Activated CD4-positive, alpha-beta T cell treated with anti-CD3 and anti-CD28 coated beads, Interleukin-2, amount 10 ng/mL, durations not matched to agents 24 days and 14 days (primary cell): ENCODE measurements at regions not wholly inside any gene's neighbourhood (a gene's known extent, or its start where the extent isn't known, plus 50 kb on each side); places are given as distances from the start of the nearest gene placed in this dataset.
"Not testable (repeated sequence)": the region's sequence is repeated elsewhere in the genome, so short reads cannot be mapped to it uniquely, and the experiment has no call there.

Experiments
- DNase-seq: peaks from one replicate; pipeline ENCODE4 v3.0.0; 2022
- H3K27ac Mint-ChIP-seq: one replicate; pipeline ENCODE4 v1.8.0; 2022; ENCODE audit warnings: mild to moderate bottlenecking, mixed read lengths
- H3K27me3 Mint-ChIP-seq: one replicate; pipeline ENCODE4 v1.8.0; 2022; ENCODE audit warnings: mixed read lengths
- H3K36me3 Mint-ChIP-seq: one replicate; pipeline ENCODE4 v1.8.0; 2022; ENCODE audit warnings: low read depth, mild to moderate bottlenecking, mixed read lengths
- H3K4me1 Mint-ChIP-seq: one replicate; pipeline ENCODE4 v1.8.0; 2021; ENCODE audit warnings: mixed read lengths
- H3K4me3 Mint-ChIP-seq: one replicate; pipeline ENCODE4 v1.8.0; 2022; ENCODE audit warnings: mild to moderate bottlenecking, moderate library complexity, mixed read lengths
- H3K9me3 Mint-ChIP-seq: one replicate; pipeline ENCODE4 v1.8.0; 2021; ENCODE audit warnings: mixed read lengths
- intact Hi-C: fragments of 100-400 bp; cut with micrococcal nuclease; formaldehyde crosslinking; loops from one replicate; pipeline ENCODE4 v1.15.1; 2023

DNA sequence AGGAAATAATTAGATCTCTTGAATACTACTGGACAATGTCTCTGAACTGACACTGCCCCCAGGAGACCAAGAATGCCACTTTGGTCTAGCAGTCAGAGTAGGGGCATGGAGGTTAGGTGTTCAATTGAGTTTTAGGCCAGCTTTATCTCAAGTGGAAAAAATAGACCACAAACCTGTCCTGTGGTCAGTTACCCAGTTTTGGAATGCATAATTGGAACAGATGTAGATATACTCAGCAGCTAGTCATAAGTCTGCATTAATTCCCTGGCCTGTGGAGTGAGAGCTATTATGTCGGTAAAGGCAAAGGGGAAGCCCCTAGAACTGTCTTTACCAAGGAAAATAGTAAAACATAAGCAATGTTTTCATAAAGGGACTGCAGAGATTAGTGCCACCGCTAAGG lies 587.7 kb downstream of the GLUD2 start:
- H3K4me3 Mint-ChIP-seq, result no peak overlapping the region
- H3K27ac Mint-ChIP-seq, result no peak overlapping the region
- intact Hi-C loops, result no loop called here
- no peak for DNase-seq
- no peaks in the 10 kb centered on the region for H3K4me1 Mint-ChIP-seq
- H3K36me3 Mint-ChIP-seq, result no peaks in the 10 kb centered on the region
- H3K9me3 Mint-ChIP-seq, result no peaks in the 10 kb centered on the region
- H3K27me3 Mint-ChIP-seq, result no peaks in the 10 kb centered on the region

DNA sequence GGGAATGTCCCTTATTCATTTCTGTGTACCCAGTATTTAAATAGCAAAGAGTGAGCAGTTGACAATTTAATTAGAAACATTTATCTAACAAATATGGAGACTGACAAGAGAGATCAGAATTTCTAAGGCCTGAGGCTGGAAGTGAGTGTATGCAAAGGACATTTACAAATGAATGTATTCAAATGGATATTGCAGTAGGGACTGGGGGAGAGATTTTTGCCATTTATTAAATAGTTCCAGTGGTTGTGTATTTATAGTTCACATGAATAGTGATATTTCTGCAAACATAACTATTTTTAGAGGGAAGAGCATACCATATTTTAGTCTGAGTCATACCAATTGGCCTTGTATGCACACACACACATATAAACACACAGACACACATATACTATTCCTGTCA lies 592.4 kb downstream of the GLUD2 start:
- no peaks in the 10 kb centered on the region for H3K36me3 Mint-ChIP-seq
- H3K4me3 Mint-ChIP-seq, result no peak overlapping the region
- no peaks in the 10 kb centered on the region for H3K9me3 Mint-ChIP-seq
- intact Hi-C loops, result no loop called here
- no peaks in the 10 kb centered on the region for H3K4me1 Mint-ChIP-seq
- no peaks in the 10 kb centered on the region for H3K27me3 Mint-ChIP-seq
- DNase-seq, result no peak
- H3K27ac Mint-ChIP-seq, result no peak overlapping the region

DNA sequence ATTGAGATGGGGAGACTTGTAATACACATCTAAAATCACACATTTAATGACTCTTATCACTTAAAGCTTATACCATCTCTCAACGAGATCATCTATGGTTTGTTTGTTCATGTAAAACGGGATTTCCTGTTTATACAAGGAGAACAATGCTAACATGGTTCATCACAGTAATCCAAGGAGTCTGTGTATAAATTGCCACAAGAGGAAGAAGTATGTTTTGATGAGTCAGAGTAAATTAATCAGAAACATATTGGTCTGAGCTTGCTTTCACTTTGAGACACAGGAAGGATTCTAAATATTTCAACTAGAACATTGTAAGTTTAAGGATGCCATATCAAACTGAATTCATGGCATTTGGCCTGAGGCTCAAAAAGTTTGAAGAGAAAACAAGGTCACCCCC lies 594.1 kb downstream of the GLUD2 start:
- intact Hi-C loops, result no loop called here

DNA sequence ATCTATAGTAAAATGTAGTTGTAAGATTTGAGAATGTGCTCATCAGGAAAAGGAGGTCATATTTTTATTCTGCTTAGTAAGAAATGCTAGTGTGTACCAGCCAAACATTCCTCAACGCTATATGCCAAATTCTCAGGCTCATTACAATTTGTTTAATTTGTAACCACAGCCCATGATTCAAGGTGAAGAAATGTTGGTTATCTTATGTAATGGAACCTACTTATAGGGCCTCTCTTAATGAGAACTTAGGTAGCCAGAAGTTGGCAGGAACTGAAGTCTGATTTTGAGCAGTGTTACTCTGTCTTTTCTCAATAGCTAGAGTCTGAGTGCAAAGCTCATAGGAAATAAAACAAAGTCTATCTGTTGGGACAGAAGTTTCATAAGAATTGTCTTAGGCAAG lies 595.0 kb downstream of the GLUD2 start:
- no peaks in the 10 kb centered on the region for H3K27me3 Mint-ChIP-seq
- no peaks in the 10 kb centered on the region for H3K9me3 Mint-ChIP-seq
- DNase-seq, result no peak
- H3K4me3 Mint-ChIP-seq, result no peak overlapping the region
- intact Hi-C loops, result no loop called here
- no peaks in the 10 kb centered on the region for H3K36me3 Mint-ChIP-seq
- H3K27ac Mint-ChIP-seq, result no peak overlapping the region
- no peaks in the 10 kb centered on the region for H3K4me1 Mint-ChIP-seq

More for the DNA sequence above, 594.1 kb downstream of the GLUD2 start:
- no peaks in the 10 kb centered on the region for H3K27me3 Mint-ChIP-seq
- no peaks in the 10 kb centered on the region for H3K4me1 Mint-ChIP-seq
- H3K4me3 Mint-ChIP-seq, result no peak overlapping the region
- no peaks in the 10 kb centered on the region for H3K36me3 Mint-ChIP-seq
- no peaks in the 10 kb centered on the region for H3K9me3 Mint-ChIP-seq
- H3K27ac Mint-ChIP-seq, result no peak overlapping the region
- no peak for DNase-seq

DNA sequence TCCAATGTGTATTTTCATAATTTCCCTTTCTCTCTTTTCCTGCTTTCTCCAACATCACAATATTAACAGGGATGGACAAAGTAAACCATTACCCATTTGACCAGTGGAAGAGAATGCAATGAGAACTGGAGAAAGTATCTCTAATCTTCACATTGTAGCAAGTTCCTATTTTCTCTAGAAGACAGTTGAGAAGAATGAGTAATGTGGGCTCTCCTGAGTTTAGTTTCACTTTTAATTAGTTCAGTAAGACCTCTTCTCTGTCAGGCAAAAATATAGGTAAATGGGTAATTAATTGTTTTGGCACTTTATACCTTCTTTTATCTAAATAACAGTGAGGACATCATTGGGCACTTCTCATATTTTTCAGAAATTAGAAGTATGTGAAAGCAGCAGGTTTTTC lies 602.0 kb downstream of the GLUD2 start:
- no peak overlapping the region for H3K4me3 Mint-ChIP-seq
- no peak for DNase-seq
- no peak overlapping the region for H3K27ac Mint-ChIP-seq
- H3K27me3 Mint-ChIP-seq, result no peaks in the 10 kb centered on the region
- intact Hi-C loops, result no loop called here
- H3K4me1 Mint-ChIP-seq, result no peaks in the 10 kb centered on the region
- no peaks in the 10 kb centered on the region for H3K9me3 Mint-ChIP-seq
- H3K36me3 Mint-ChIP-seq, result no peaks in the 10 kb centered on the region

DNA sequence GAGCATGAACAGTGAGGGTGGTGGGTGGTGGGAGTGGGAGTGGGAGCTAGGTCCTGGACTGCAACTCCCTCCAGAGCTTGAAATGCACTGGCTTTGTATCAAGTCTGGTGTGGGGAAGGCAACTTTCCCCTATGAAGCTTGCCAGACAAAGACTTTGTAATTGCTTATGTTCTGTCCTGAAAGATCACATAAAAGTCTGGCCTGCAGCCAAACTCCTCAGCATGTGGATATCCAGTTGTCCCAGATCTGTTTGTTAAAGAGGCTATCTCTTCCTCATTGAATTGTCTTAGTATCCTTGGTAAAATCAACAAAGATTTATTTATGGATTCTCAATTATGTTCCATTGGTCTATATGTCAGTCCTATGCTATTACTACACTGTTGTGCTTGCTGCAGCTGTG lies 607.9 kb downstream of the GLUD2 start:
- no peaks in the 10 kb centered on the region for H3K27me3 Mint-ChIP-seq
- intact Hi-C loops, result no loop called here
- H3K27ac Mint-ChIP-seq, result no peak overlapping the region
- no peaks in the 10 kb centered on the region for H3K9me3 Mint-ChIP-seq
- H3K36me3 Mint-ChIP-seq, result no peaks in the 10 kb centered on the region
- no peaks in the 10 kb centered on the region for H3K4me1 Mint-ChIP-seq
- DNase-seq, result no peak
- H3K4me3 Mint-ChIP-seq, result no peak overlapping the region

DNA sequence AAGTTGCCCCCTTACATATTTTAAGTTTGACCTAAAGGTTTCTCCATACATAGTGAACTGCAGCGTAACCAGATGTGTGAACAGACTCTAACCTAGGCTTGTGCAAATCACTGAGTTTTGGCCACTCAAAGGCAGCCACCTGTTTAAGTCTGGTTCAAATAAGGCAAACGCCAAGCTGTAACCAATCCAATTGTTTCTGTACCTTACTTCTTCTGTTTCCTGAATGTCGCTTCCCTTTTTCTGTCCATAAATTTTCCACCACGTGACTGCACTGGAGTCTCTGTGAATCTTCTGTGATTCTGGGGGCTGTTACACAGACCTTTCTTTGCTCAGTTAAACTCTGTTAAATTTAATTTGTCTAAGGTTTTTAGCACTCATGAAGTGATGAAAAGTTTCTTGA lies 618.8 kb downstream of the GLUD2 start:
- no peak for DNase-seq
- Mint-ChIP-seq H3K9me3 (no peaks in the 10 kb centered on the region), H3K27ac (no peak overlapping the region), H3K4me1 (no peaks in the 10 kb centered on the region), H3K27me3 (no peaks in the 10 kb centered on the region), H3K4me3 (no peak overlapping the region), H3K36me3 (no peaks in the 10 kb centered on the region)
- intact Hi-C loops, result no loop called here

DNA sequence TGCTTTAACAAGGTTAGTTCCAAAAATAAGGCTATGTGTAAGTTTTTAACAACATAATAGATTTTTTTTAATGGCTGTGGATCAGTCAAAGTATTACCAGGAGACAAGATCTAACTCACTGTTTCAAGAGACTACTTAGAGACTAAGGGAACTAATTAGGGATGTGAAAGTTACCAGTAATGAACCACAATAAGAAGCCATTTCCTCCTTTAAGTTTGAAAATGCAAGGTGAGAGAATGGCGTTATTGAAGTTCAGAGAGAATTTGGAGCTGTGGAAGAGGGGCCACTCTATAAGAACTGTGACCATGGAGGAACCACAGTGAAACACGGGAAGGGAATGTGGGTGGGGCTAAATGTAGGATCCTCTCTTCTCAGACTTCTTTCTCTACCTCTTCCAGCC lies 624.2 kb downstream of the GLUD2 start:
- H3K27ac Mint-ChIP-seq, result no peak overlapping the region
- no peak for DNase-seq
- no peaks in the 10 kb centered on the region for H3K4me1 Mint-ChIP-seq
- no peaks in the 10 kb centered on the region for H3K27me3 Mint-ChIP-seq
- intact Hi-C loops, result no loop called here
- no peaks in the 10 kb centered on the region for H3K9me3 Mint-ChIP-seq
- H3K36me3 Mint-ChIP-seq, result no peaks in the 10 kb centered on the region
- H3K4me3 Mint-ChIP-seq, result no peak overlapping the region

DNA sequence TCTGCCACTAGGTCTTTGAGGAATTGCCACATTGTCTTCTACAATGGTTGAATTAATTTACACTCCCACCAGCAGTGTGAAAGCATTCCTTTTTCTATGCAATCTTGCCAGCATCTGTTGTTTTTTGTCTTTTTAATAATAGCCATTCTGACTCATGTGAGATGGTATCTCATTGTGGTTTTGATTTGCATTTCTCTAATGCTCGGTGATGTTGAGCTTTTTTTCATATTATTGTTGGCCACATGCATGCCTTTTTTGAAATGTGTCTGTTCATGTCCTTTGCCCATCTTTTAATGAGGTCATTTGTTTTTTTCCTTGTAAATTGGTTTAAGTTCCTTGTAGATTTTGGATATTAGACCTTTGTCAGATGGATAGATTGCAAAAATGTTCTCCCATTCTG lies 661.8 kb downstream of the GLUD2 start:
- intact Hi-C loops, result not testable (repeated sequence)

DNA sequence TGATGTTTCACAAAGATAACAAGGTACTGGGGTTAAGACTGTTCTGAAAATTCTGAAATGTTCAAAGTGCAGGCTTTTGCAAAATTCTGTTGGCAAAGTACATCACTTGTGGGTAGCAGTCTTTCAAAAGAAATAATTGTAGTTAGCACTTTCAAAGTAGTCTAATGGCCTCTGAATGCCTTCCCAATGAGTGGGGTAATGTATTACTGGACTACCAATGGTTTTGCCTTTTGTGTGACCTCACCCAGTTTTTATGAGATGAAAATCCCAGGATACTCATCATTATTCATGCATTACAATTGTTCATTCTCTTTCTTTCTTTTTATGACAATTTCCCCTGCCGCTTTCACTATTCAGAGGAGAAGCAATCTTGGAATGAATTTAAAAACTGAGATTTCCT lies 686.1 kb downstream of the GLUD2 start:
- no peaks in the 10 kb centered on the region for H3K4me1 Mint-ChIP-seq
- no peaks in the 10 kb centered on the region for H3K27me3 Mint-ChIP-seq
- no peaks in the 10 kb centered on the region for H3K36me3 Mint-ChIP-seq
- intact Hi-C loops, result no loop called here
- no peak overlapping the region for H3K4me3 Mint-ChIP-seq
- no peak overlapping the region for H3K27ac Mint-ChIP-seq
- H3K9me3 Mint-ChIP-seq, result no peaks in the 10 kb centered on the region
- DNase-seq, result no peak

More for the DNA sequence above, 661.8 kb downstream of the GLUD2 start:
- not testable (repeated sequence) for H3K9me3 Mint-ChIP-seq, DNase-seq, H3K27ac Mint-ChIP-seq, H3K4me3 Mint-ChIP-seq, H3K36me3 Mint-ChIP-seq, H3K4me1 Mint-ChIP-seq, H3K27me3 Mint-ChIP-seq

DNA sequence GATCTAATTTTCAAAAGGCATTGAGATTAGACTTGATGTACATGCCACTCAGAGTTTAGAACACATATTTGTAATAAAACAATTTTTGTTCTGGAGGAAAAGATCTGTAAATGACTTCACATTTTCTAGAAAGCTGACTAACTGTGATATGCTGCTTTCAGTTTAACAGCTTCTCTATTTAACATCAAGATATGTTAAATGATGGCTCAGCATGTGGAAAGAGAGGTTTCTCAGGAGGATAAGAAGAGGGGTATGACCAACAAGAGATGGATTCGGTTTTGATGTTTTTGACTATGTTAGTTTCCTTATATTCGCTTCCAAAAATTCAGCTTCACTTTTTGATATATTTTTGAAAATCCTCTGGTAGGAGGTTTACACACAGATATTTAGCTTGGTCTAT lies 698.7 kb downstream of the GLUD2 start:
- H3K27me3 Mint-ChIP-seq, result no peaks in the 10 kb centered on the region
- intact Hi-C loops, result no loop called here
- H3K27ac Mint-ChIP-seq, result no peak overlapping the region
- DNase-seq, result no peak
- H3K9me3 Mint-ChIP-seq, result no peaks in the 10 kb centered on the region
- no peaks in the 10 kb centered on the region for H3K36me3 Mint-ChIP-seq
- H3K4me3 Mint-ChIP-seq, result no peak overlapping the region
- no peaks in the 10 kb centered on the region for H3K4me1 Mint-ChIP-seq

DNA sequence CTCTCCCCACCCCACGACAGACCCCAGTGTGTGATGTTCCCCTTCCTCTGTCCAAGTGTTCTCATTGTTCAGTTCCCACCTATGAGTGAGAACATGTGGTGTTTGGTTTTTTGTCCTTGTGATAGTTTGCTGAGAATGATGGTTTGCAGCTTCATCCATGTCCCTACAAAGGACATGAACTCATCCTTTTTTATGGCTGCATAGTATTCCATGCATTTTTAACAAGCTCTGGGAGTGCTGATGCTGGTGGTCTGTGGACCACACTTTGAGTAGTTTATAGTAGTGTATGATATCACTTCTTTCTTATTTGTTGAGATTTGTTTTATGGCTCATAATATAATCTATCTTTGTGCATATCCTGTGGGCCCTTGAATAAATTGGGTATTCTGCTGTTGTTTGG lies 706.2 kb downstream of the GLUD2 start:
- intact Hi-C loops, H3K27ac Mint-ChIP-seq, H3K27me3 Mint-ChIP-seq, DNase-seq, H3K4me3 Mint-ChIP-seq, H3K9me3 Mint-ChIP-seq, H3K36me3 Mint-ChIP-seq, H3K4me1 Mint-ChIP-seq: not testable (repeated sequence)

DNA sequence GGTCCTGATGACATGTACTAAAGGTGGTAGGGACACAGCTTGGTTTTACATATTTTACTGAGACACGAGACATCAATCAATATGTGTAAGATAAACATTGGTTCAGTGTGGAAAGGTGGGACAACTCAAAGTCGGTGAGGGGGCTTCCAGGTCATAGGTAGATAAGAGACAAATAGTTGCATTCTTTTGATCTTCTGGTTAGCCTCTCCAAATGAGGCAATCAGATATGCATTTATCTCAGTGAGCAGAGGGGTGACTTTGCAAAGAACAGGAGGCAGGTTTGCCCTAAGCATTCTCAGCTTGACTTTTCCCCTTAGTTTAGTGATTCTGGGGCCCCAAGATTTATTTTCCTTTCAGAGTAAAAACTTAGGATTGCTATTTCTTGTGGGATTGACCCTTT lies 706.9 kb downstream of the GLUD2 start:
- no peaks in the 10 kb centered on the region for H3K9me3 Mint-ChIP-seq
- no peak overlapping the region for H3K27ac Mint-ChIP-seq
- intact Hi-C loops, result no loop called here
- H3K4me1 Mint-ChIP-seq, result no peaks in the 10 kb centered on the region
- DNase-seq, result no peak
- H3K4me3 Mint-ChIP-seq, result no peak overlapping the region
- H3K36me3 Mint-ChIP-seq, result no peaks in the 10 kb centered on the region
- no peaks in the 10 kb centered on the region for H3K27me3 Mint-ChIP-seq

DNA sequence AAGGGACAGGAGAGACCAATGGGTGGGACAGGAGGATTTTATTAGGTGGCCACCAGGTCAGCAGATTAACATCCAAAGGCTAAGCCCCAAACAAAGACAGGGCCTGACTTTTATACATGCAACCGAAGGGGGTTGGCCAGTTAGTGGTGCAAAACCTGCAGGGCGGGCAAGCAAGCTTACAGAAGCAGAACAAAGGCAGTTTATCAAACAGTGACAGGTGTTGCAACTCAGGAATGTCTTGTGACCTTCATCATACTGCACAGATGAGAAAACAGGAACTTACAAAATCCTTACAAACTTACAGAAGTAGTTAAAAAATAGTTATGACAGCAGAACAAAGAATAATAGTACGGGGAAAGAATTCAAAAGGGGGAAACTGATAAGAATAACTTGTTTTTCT lies 708.1 kb downstream of the GLUD2 start:
- H3K4me1 Mint-ChIP-seq, result no peaks in the 10 kb centered on the region
- no peak overlapping the region for H3K27ac Mint-ChIP-seq
- H3K27me3 Mint-ChIP-seq, result no peaks in the 10 kb centered on the region
- intact Hi-C loops, result no loop called here
- H3K9me3 Mint-ChIP-seq, result no peaks in the 10 kb centered on the region
- no peak overlapping the region for H3K4me3 Mint-ChIP-seq
- no peak for DNase-seq
- no peaks in the 10 kb centered on the region for H3K36me3 Mint-ChIP-seq

DNA sequence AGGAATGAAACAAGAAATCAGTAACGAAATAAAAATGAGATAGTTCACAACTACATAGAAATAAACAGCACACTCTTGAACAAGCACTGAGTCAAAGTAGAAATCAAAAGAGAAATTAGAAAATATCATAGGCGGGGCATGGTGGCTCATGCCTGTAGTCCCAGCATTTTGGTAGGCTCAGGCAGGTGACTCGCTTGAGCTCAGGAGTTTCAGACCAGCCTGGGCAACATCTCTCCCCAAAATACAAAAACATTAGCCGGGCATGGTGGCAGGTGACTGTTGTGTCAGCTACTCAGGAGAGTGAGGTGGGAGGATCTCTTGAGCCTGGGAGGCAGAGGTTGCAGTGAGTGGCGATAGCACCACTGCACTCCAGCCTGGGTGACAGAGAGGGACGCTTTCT lies 714.4 kb downstream of the GLUD2 start:
- no peaks in the 10 kb centered on the region for H3K9me3 Mint-ChIP-seq
- no peak overlapping the region for H3K4me3 Mint-ChIP-seq
- no peaks in the 10 kb centered on the region for H3K27me3 Mint-ChIP-seq
- no peaks in the 10 kb centered on the region for H3K4me1 Mint-ChIP-seq
- H3K27ac Mint-ChIP-seq, result no peak overlapping the region
- intact Hi-C loops, result no loop called here
- DNase-seq, result no peak
- H3K36me3 Mint-ChIP-seq, result no peaks in the 10 kb centered on the region

DNA sequence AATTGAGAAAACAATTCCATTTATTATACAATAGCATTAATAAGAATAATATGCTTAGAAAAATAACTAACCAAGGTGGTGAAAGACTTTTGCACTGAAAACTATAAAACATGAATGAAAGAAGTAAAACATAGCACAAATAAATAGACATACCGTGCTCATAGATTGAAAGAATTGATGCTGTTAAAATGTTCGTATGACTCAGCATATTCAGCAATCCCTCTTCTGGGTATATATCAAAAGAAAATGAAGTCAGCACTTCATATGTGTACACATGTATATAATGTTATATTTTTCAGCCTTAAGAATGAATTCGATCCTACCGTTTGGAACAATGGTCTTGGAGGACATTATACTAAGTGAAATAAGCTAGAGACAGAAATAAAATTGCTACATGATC lies 716.3 kb downstream of the GLUD2 start:
- Mint-ChIP-seq H3K27ac (no peak overlapping the region), H3K36me3 (no peaks in the 10 kb centered on the region), H3K9me3 (no peaks in the 10 kb centered on the region), H3K27me3 (no peaks in the 10 kb centered on the region), H3K4me1 (no peaks in the 10 kb centered on the region), H3K4me3 (no peak overlapping the region)
- intact Hi-C loops, result no loop called here
- no peak for DNase-seq
